HepG2 (cell line): ENCODE measurements at regions not wholly inside any gene's neighbourhood (a gene's known extent, or its start where the extent isn't known, plus 50 kb on each side); places are given as distances from the start of the nearest gene placed in this dataset.

ENCODE experiments used
- ATAC-seq: fragments of 200-7000 bp; cut with Tn5 transposase; 3 replicates; pipeline ENCODE4 v1.9.1; 2020; ENCODE audit warnings: mild to moderate bottlenecking, moderate library complexity
- BruUV-seq: library from RNA; stranded (reverse); fragments of 400-500 nt; replicated peaks from 2 replicates; lab custom pipeline; 2021; lab: Mats Ljungman, UMichigan
- CTCF ChIA-PET: fragments of 300-600 bp; formaldehyde crosslinking; extraction: SDS; loops from one replicate; lab custom pipeline; 2021; ENCODE audit warnings: low total read pairs, inconsistent platforms, low intra/inter-chr PET ratio; lab: Yijun Ruan, JAX
- POLR2A ChIA-PET: fragments of 350-600 bp; sonication (Branson Sonifier 250); formaldehyde crosslinking; loops from one replicate; lab custom pipeline; 2020; ENCODE audit warnings: antibody characterized with exemption, inconsistent platforms; lab: Yijun Ruan, JAX
- DNase-seq: peaks from one replicate; pipeline ENCODE4 v3.0.0-alpha.2; 2015; ENCODE audit warnings: low spot score
- FAIRE-seq: peaks from 3 replicates; lab custom pipeline; 2011; peaks lifted over from hg19 to GRCh38; lab: Jason Lieb, UNC
- H2AFZ ChIP-seq: one replicate; pipeline ENCODE4 v1.6.1; 2011; ENCODE audit warnings: low read length, inconsistent platforms
- H3K27ac ChIP-seq: fragments of 300-600 bp; 3 replicates; pipeline ENCODE4 v1.8.0; 2011; ENCODE audit warnings: mixed run types, mild to moderate bottlenecking, mixed read lengths, low read length, inconsistent platforms; ENCODE audit not compliant: insufficient read depth; ENCODE audit errors: extremely low read length
- H3K27me3 ChIP-seq, 2 experiments: fragments of 200-600 bp in 1 of 2; 2 replicates in 1 of 2; 3 replicates in 1 of 2; pipeline versions ENCODE4 v1.6.0 to v1.8.0; 2011; ENCODE audit warnings: low read length in 2 of 2, mild to moderate bottlenecking in 2 of 2, moderate library complexity in 2 of 2, inconsistent platforms in 1 of 2; ENCODE audit not compliant: insufficient read depth in 2 of 2, control insufficient read depth in 1 of 2
- H3K36me3 ChIP-seq, 2 experiments: fragments of 200-600 bp in 1 of 2; replicated peaks in 1 of 2; 2 replicates in 1 of 2; 3 replicates in 1 of 2; pipeline versions ENCODE4 v1.5.1 to v1.8.0; 2011; ENCODE audit warnings: low read length in 2 of 2, inconsistent platforms in 1 of 2; ENCODE audit not compliant: insufficient read depth in 2 of 2, control insufficient read depth in 1 of 2
- H3K4me1 ChIP-seq: 2 replicates; pipeline ENCODE4 v1.5.1; 2012; ENCODE audit warnings: low read length, inconsistent platforms; ENCODE audit not compliant: insufficient read depth
- H3K4me2 ChIP-seq: 2 replicates; pipeline ENCODE4 v1.6.0; 2011; ENCODE audit warnings: low read depth, low read length, inconsistent platforms
- H3K4me3 ChIP-seq, 3 experiments: fragments of 200-600 bp in 1 of 3; sonication (generic), shearing (Covaris generic) in 1 of 3; replicated peaks in 1 of 3; 2 replicates each; pipeline ENCODE4 v1.5.1; 2011 to 2016; ENCODE audit warnings: low read length in 3 of 3, inconsistent platforms in 2 of 3, low read depth in 2 of 3, mild to moderate bottlenecking in 2 of 3, control low read depth in 1 of 3, mixed read lengths in 1 of 3; ENCODE audit not compliant: insufficient read depth in 1 of 3
- H3K79me2 ChIP-seq: one replicate; pipeline ENCODE4 v1.6.1; 2011; ENCODE audit warnings: low read length, inconsistent platforms; ENCODE audit not compliant: insufficient read depth
- H3K9ac ChIP-seq: 2 replicates; pipeline ENCODE4 v1.6.0; 2011; ENCODE audit warnings: mild to moderate bottlenecking, low read depth, low read length, inconsistent platforms; ENCODE audit not compliant: insufficient read depth
- H3K9me3 ChIP-seq: 2 replicates; pipeline ENCODE4 v1.5.1; 2012; ENCODE audit warnings: mild to moderate bottlenecking, low read length
- H4K20me1 ChIP-seq: 2 replicates; pipeline ENCODE4 v1.6.0; 2011; ENCODE audit warnings: inconsistent platforms, mild to moderate bottlenecking, low read length, moderate library complexity; ENCODE audit not compliant: insufficient read depth
- BRCA1 ChIP-seq: sonication (generic); formaldehyde crosslinking; IDR thresholded peaks from 2 replicates; pipeline ENCODE4 v1.4.0; 2020; ENCODE audit warnings: missing genetic modification reagents
- DMAP1 ChIP-seq: IDR thresholded peaks from 2 replicates; pipeline ENCODE4 v1.6.1; 2016
- FOXA3 ChIP-seq: IDR thresholded peaks from 2 replicates; pipeline ENCODE4 v1.6.1; 2016; ENCODE audit warnings: missing genetic modification reagents, missing compliant biosample characterization
- IRX3 ChIP-seq: sonication (generic); formaldehyde crosslinking; IDR thresholded peaks from 2 replicates; pipeline ENCODE4 v1.8.1; 2023; ENCODE audit warnings: mild to moderate bottlenecking, low read depth, missing genetic modification reagents, borderline replicate concordance
- JDP2 ChIP-seq: sonication (generic); formaldehyde crosslinking; IDR thresholded peaks from 2 replicates; pipeline ENCODE4 v1.8.1; 2022; ENCODE audit warnings: missing genetic modification reagents, borderline replicate concordance
- KDM5A ChIP-seq: fragments of 200-600 bp; sonication (generic); IDR thresholded peaks from 2 replicates; pipeline ENCODE4 v1.7.0; 2018; ENCODE audit warnings: antibody characterized with exemption, mild to moderate bottlenecking, low read length, borderline replicate concordance
- NKX3-1 ChIP-seq: sonication (generic); formaldehyde crosslinking; IDR thresholded peaks from 2 replicates; pipeline ENCODE4 v1.5.0; 2020; ENCODE audit warnings: missing genetic modification reagents
- PBX2 ChIP-seq: IDR thresholded peaks from 2 replicates; pipeline ENCODE4 v1.6.1; 2016; ENCODE audit warnings: control low read depth
- RXRA ChIP-seq: sonication (generic); formaldehyde crosslinking; IDR thresholded peaks from 2 replicates; pipeline ENCODE4 v1.5.1; 2020; ENCODE audit warnings: missing genetic modification reagents
- TARDBP ChIP-seq: sonication (generic); formaldehyde crosslinking; IDR thresholded peaks from 2 replicates; pipeline ENCODE4 v1.8.0; 2022; ENCODE audit warnings: mild to moderate bottlenecking, missing genetic modification reagents
- TRAFD1 ChIP-seq: sonication (generic); formaldehyde crosslinking; IDR thresholded peaks from 2 replicates; pipeline ENCODE4 v1.5.1; 2020; ENCODE audit warnings: missing genetic modification reagents, mild to moderate bottlenecking, borderline replicate concordance
- YEATS2 ChIP-seq: sonication (generic); formaldehyde crosslinking; IDR thresholded peaks from 2 replicates; pipeline ENCODE4 v1.4.0; 2020; ENCODE audit warnings: missing genetic modification reagents, borderline replicate concordance
- ZNF235 ChIP-seq: sonication (generic); formaldehyde crosslinking; IDR thresholded peaks from 2 replicates; pipeline ENCODE4 v1.8.1; 2023; ENCODE audit warnings: mild to moderate bottlenecking, missing genetic modification reagents, borderline replicate concordance
- ZNF605 ChIP-seq: sonication (generic); formaldehyde crosslinking; IDR thresholded peaks from 2 replicates; pipeline ENCODE4 v1.8.0; 2022; ENCODE audit warnings: mild to moderate bottlenecking, missing genetic modification reagents
- ZNF768 ChIP-seq: sonication (generic); formaldehyde crosslinking; IDR thresholded peaks from 2 replicates; pipeline ENCODE4 v1.4.0; 2020; ENCODE audit warnings: missing genetic modification reagents
- ZNF781 ChIP-seq: sonication (generic); formaldehyde crosslinking; IDR thresholded peaks from 2 replicates; pipeline ENCODE4 v1.5.1; 2020; ENCODE audit warnings: borderline replicate concordance, mild to moderate bottlenecking, missing genetic modification reagents; ENCODE audit errors: not compliant biosample characterization
- ZSCAN9 ChIP-seq: IDR thresholded peaks from 2 replicates; pipeline ENCODE4 v1.6.1; 2016; ENCODE audit warnings: borderline replicate concordance
- WGBS: methylation state at CpG from one replicate; pipeline ENCODE4 v1.1.6; 2017; ENCODE audit warnings: low lambda C conversion rate; 5-methylcytosine and 5-hydroxymethylcytosine counted together
- in situ Hi-C: cut with HindIII; loops from 2 replicates; pipeline ENCODE4 v1.10.0; 2017; ENCODE audit warnings: low pct_unique_long_range_greater_than_20kb; ENCODE audit not compliant: extremely low pct_ligation_motif_present
- intact Hi-C: fragments of 100-400 bp; cut with micrococcal nuclease; formaldehyde crosslinking; loops from one replicate; pipeline ENCODE4 v1.10.0; 2022; ENCODE audit not compliant: unreplicated experiment

- TF ChIP-seq ZNF605 (CRISPR knock-in tag): no peak
- TF ChIP-seq TRAFD1 (CRISPR knock-in tag): no peak
- no peak for TF ChIP-seq KDM5A
- no peak for TF ChIP-seq FOXA3 (CRISPR knock-in tag)
- TF ChIP-seq BRCA1 (CRISPR knock-in tag): no peak
- TF ChIP-seq ZNF781 (CRISPR knock-in tag): no peak
- TF ChIP-seq DMAP1 (CRISPR knock-in tag): no peak
- TF ChIP-seq IRX3: no peak
- no peak for TF ChIP-seq ZNF768 (CRISPR knock-in tag)
- no peak for TF ChIP-seq ZSCAN9 (CRISPR knock-in tag)
- no peak for TF ChIP-seq YEATS2
- TF ChIP-seq JDP2 (CRISPR knock-in tag): no peak
- TF ChIP-seq TARDBP (CRISPR knock-in tag): no peak
- no peak for TF ChIP-seq RXRA (CRISPR knock-in tag)
- TF ChIP-seq NKX3-1 (CRISPR knock-in tag): no peak
- TF ChIP-seq ZNF235: no peak
- TF ChIP-seq PBX2 (CRISPR knock-in tag): no peak
- ATAC-seq: no peak
- ChIA-PET CTCF (no interaction called here), POLR2A (no interaction called here)
- Histone ChIP-seq H2AFZ (no peak overlapping the region), H3K27me3 (peaks cover 0 to 27% of the 10 kb centered on the region in 2 experiments; a peak in 3 of 5 replicates), H3K27ac (no peak overlapping the region), H3K4me3 (no peak overlapping the region), H3K79me2 (no peaks in the 10 kb centered on the region), H3K4me2 (no peak overlapping the region), H3K9me3 (no peaks in the 10 kb centered on the region), H3K36me3 (no peaks in the 10 kb centered on the region), H3K4me1 (no peaks in the 10 kb centered on the region), H3K9ac (no peak overlapping the region), H4K20me1 (no peaks in the 10 kb centered on the region)
- DNase-seq: no peak
- 13% methylated on average over 3 of the region's 10 CpGs for WGBS
- intact Hi-C loops (loop anchor here (2.0 kb wide), 1 partner anchor 424 kb away; no protein-coding TSS in a partner anchor), in situ Hi-C loops (loop anchor here (5.0 to 25.0 kb wide), 2 partner anchors 424 to 914 kb away; no protein-coding TSS in a partner anchor)
- no peak for FAIRE-seq
- no TSS peak for BruUV-seq
These were observed 278.9 kb downstream of the ZNF536 start for GRCh38 chr19:30651066-30651465.
